22Rv1 (cell line): ENCODE measurements at regions not wholly inside any gene's neighbourhood (a gene's known extent, or its start where the extent isn't known, plus 50 kb on each side); places are given as distances from the start of the nearest gene placed in this dataset.

ENCODE experiments used
- ZFX ChIP-seq: fragments of 450-650 bp; IDR thresholded peaks from 2 replicates; pipeline ENCODE4 v1.6.1; 2017; ENCODE audit warnings: antibody characterized with exemption, borderline replicate concordance
- TF ChIP-seq, protein P1 (sequence below): fragments of 450-650 bp; IDR thresholded peaks from 2 replicates; pipeline ENCODE4 v1.5.1; 2017; ENCODE audit warnings: mild to moderate bottlenecking

GRCh38 chr12:116474899-116475298, 84.3 kb upstream of the MAP1LC3B2 start:
- TF ChIP-seq, protein P1, sequence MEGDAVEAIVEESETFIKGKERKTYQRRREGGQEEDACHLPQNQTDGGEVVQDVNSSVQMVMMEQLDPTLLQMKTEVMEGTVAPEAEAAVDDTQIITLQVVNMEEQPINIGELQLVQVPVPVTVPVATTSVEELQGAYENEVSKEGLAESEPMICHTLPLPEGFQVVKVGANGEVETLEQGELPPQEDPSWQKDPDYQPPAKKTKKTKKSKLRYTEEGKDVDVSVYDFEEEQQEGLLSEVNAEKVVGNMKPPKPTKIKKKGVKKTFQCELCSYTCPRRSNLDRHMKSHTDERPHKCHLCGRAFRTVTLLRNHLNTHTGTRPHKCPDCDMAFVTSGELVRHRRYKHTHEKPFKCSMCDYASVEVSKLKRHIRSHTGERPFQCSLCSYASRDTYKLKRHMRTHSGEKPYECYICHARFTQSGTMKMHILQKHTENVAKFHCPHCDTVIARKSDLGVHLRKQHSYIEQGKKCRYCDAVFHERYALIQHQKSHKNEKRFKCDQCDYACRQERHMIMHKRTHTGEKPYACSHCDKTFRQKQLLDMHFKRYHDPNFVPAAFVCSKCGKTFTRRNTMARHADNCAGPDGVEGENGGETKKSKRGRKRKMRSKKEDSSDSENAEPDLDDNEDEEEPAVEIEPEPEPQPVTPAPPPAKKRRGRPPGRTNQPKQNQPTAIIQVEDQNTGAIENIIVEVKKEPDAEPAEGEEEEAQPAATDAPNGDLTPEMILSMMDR = no peak
- TF ChIP-seq ZFX = no peak
